ENCODE measurements at regions not wholly inside any gene's neighbourhood (a gene's known extent, or its start where the extent isn't known, plus 50 kb on each side); places are given as distances from the start of the nearest gene placed in this dataset.

GRCh38 chr6:55696501-55696900, 117.5 kb upstream of the HMGCLL1 start:
- H3K27ac ChIP-seq: no peak overlapping the region
- DNase-seq (ENCODE audit: low read depth, low spot score): no peak

- DNase-seq (ENCODE audit: low read depth, low spot score): no peak
- H3K27ac ChIP-seq: no peak overlapping the region
Measured at GRCh38 chr6:55696041-55696440, 117.0 kb upstream of the HMGCLL1 start.

GRCh38 chr6:55694759-55695158, 115.8 kb upstream of the HMGCLL1 start:
- no peak overlapping the region for H3K27ac ChIP-seq
- DNase-seq (ENCODE audit: low read depth, low spot score): no peak

- no peak overlapping the region for H3K27ac ChIP-seq
- DNase-seq (ENCODE audit: low read depth, low spot score): no peak
Measured at GRCh38 chr6:55694148-55694547, 115.2 kb upstream of the HMGCLL1 start.

GRCh38 chr6:55679503-55679902, 100.5 kb upstream of the HMGCLL1 start:
- no peak for DNase-seq (ENCODE audit: low read depth, low spot score)

GRCh38 chr6:55678330-55679224, 99.6 kb upstream of the HMGCLL1 start:
- no peak overlapping the region for H3K27ac ChIP-seq
- no peak for DNase-seq (ENCODE audit: low read depth, low spot score)

More at GRCh38 chr6:55679503-55679902, 100.5 kb upstream of the HMGCLL1 start:
- no peak overlapping the region for H3K27ac ChIP-seq

GRCh38 chr6:55676736-55677135, 97.7 kb upstream of the HMGCLL1 start:
- no peak overlapping the region for H3K27ac ChIP-seq
- no peak for DNase-seq (ENCODE audit: low read depth, low spot score)

- no peak for DNase-seq (ENCODE audit: low read depth, low spot score)
- no peak overlapping the region for H3K27ac ChIP-seq
Measured at GRCh38 chr6:55675941-55676340, 96.9 kb upstream of the HMGCLL1 start.

- DNase-seq (ENCODE audit: low read depth, low spot score): no peak
Measured at GRCh38 chr6:55674672-55675071, 95.7 kb upstream of the HMGCLL1 start.

GRCh38 chr6:55670850-55671413, 91.9 kb upstream of the HMGCLL1 start:
- no peak overlapping the region for H3K27ac ChIP-seq
- no peak for DNase-seq (ENCODE audit: low read depth, low spot score)

More at GRCh38 chr6:55674672-55675071, 95.7 kb upstream of the HMGCLL1 start:
- no peak overlapping the region for H3K27ac ChIP-seq

GRCh38 chr6:55669028-55669427, 90.0 kb upstream of the HMGCLL1 start:
- no peak for DNase-seq (ENCODE audit: low read depth, low spot score)

GRCh38 chr6:55668591-55668990, 89.6 kb upstream of the HMGCLL1 start:
- H3K27ac ChIP-seq: no peak overlapping the region
- no peak for DNase-seq (ENCODE audit: low read depth, low spot score)

More at GRCh38 chr6:55669028-55669427, 90.0 kb upstream of the HMGCLL1 start:
- no peak overlapping the region for H3K27ac ChIP-seq

GRCh38 chr6:55667341-55667740, 88.3 kb upstream of the HMGCLL1 start:
- no peak for DNase-seq (ENCODE audit: low read depth, low spot score)
- H3K27ac ChIP-seq: no peak overlapping the region

- no peak overlapping the region for H3K27ac ChIP-seq
- DNase-seq (ENCODE audit: low read depth, low spot score): no peak
Measured at GRCh38 chr6:55666606-55667225, 87.7 kb upstream of the HMGCLL1 start.

GRCh38 chr6:55666037-55666436, 87.0 kb upstream of the HMGCLL1 start:
- H3K27ac ChIP-seq: no peak overlapping the region
- DNase-seq (ENCODE audit: low read depth, low spot score): no peak

- H3K27ac ChIP-seq: no peak overlapping the region
- no peak for DNase-seq (ENCODE audit: low read depth, low spot score)
Measured at GRCh38 chr6:55664591-55665587, 85.9 kb upstream of the HMGCLL1 start.

- no peak for DNase-seq (ENCODE audit: low read depth, low spot score)
- no peak overlapping the region for H3K27ac ChIP-seq
Measured at GRCh38 chr6:55663914-55664313, 84.9 kb upstream of the HMGCLL1 start.

GRCh38 chr6:55659304-55659703, 80.3 kb upstream of the HMGCLL1 start:
- H3K27ac ChIP-seq: no peak overlapping the region
- DNase-seq (ENCODE audit: low read depth, low spot score): no peak

GRCh38 chr6:55654445-55654844, 75.5 kb upstream of the HMGCLL1 start:
- no peak for DNase-seq (ENCODE audit: low read depth, low spot score)
- no peak overlapping the region for H3K27ac ChIP-seq

- H3K27ac ChIP-seq: no peak overlapping the region
Measured at GRCh38 chr6:55652429-55652828, 73.4 kb upstream of the HMGCLL1 start.

More at GRCh38 chr6:55652429-55652828, 73.4 kb upstream of the HMGCLL1 start:
- DNase-seq (ENCODE audit: low read depth, low spot score): no peak

All from epithelial cell of prostate (primary cell).